HepG2 (cell line): ENCODE measurements at regions not wholly inside any gene's neighbourhood (a gene's known extent, or its start where the extent isn't known, plus 50 kb on each side); places are given as distances from the start of the nearest gene placed in this dataset.

ENCODE experiments used
- ATAC-seq: fragments of 200-7000 bp; cut with Tn5 transposase; 3 replicates; pipeline ENCODE4 v1.9.1; 2020; ENCODE audit warnings: mild to moderate bottlenecking, moderate library complexity
- BruUV-seq: library from RNA; stranded (reverse); fragments of 400-500 nt; replicated peaks from 2 replicates; lab custom pipeline; 2021; lab: Mats Ljungman, UMichigan
- CTCF ChIA-PET: fragments of 300-600 bp; formaldehyde crosslinking; extraction: SDS; loops from one replicate; lab custom pipeline; 2021; ENCODE audit warnings: low total read pairs, inconsistent platforms, low intra/inter-chr PET ratio; lab: Yijun Ruan, JAX
- POLR2A ChIA-PET: fragments of 350-600 bp; sonication (Branson Sonifier 250); formaldehyde crosslinking; loops from one replicate; lab custom pipeline; 2020; ENCODE audit warnings: antibody characterized with exemption, inconsistent platforms; lab: Yijun Ruan, JAX
- DNase-seq: peaks from one replicate; pipeline ENCODE4 v3.0.0-alpha.2; 2015; ENCODE audit warnings: low spot score
- FAIRE-seq: peaks from 3 replicates; lab custom pipeline; 2011; peaks lifted over from hg19 to GRCh38; lab: Jason Lieb, UNC
- H2AFZ ChIP-seq: one replicate; pipeline ENCODE4 v1.6.1; 2011; ENCODE audit warnings: low read length, inconsistent platforms
- H3K27ac ChIP-seq: fragments of 300-600 bp; 3 replicates; pipeline ENCODE4 v1.8.0; 2011; ENCODE audit warnings: mixed run types, mild to moderate bottlenecking, mixed read lengths, low read length, inconsistent platforms; ENCODE audit not compliant: insufficient read depth; ENCODE audit errors: extremely low read length
- H3K27me3 ChIP-seq, 2 experiments: fragments of 200-600 bp in 1 of 2; 2 replicates in 1 of 2; 3 replicates in 1 of 2; pipeline versions ENCODE4 v1.6.0 to v1.8.0; 2011; ENCODE audit warnings: low read length in 2 of 2, mild to moderate bottlenecking in 2 of 2, moderate library complexity in 2 of 2, inconsistent platforms in 1 of 2; ENCODE audit not compliant: insufficient read depth in 2 of 2, control insufficient read depth in 1 of 2
- H3K36me3 ChIP-seq, 2 experiments: fragments of 200-600 bp in 1 of 2; replicated peaks in 1 of 2; 2 replicates in 1 of 2; 3 replicates in 1 of 2; pipeline versions ENCODE4 v1.5.1 to v1.8.0; 2011; ENCODE audit warnings: low read length in 2 of 2, inconsistent platforms in 1 of 2; ENCODE audit not compliant: insufficient read depth in 2 of 2, control insufficient read depth in 1 of 2
- H3K4me1 ChIP-seq: 2 replicates; pipeline ENCODE4 v1.5.1; 2012; ENCODE audit warnings: low read length, inconsistent platforms; ENCODE audit not compliant: insufficient read depth
- H3K4me2 ChIP-seq: 2 replicates; pipeline ENCODE4 v1.6.0; 2011; ENCODE audit warnings: low read depth, low read length, inconsistent platforms
- H3K4me3 ChIP-seq, 3 experiments: fragments of 200-600 bp in 1 of 3; sonication (generic), shearing (Covaris generic) in 1 of 3; replicated peaks in 1 of 3; 2 replicates each; pipeline ENCODE4 v1.5.1; 2011 to 2016; ENCODE audit warnings: low read length in 3 of 3, inconsistent platforms in 2 of 3, low read depth in 2 of 3, mild to moderate bottlenecking in 2 of 3, control low read depth in 1 of 3, mixed read lengths in 1 of 3; ENCODE audit not compliant: insufficient read depth in 1 of 3
- H3K79me2 ChIP-seq: one replicate; pipeline ENCODE4 v1.6.1; 2011; ENCODE audit warnings: low read length, inconsistent platforms; ENCODE audit not compliant: insufficient read depth
- H3K9ac ChIP-seq: 2 replicates; pipeline ENCODE4 v1.6.0; 2011; ENCODE audit warnings: mild to moderate bottlenecking, low read depth, low read length, inconsistent platforms; ENCODE audit not compliant: insufficient read depth
- H3K9me3 ChIP-seq: 2 replicates; pipeline ENCODE4 v1.5.1; 2012; ENCODE audit warnings: mild to moderate bottlenecking, low read length
- H4K20me1 ChIP-seq: 2 replicates; pipeline ENCODE4 v1.6.0; 2011; ENCODE audit warnings: inconsistent platforms, mild to moderate bottlenecking, low read length, moderate library complexity; ENCODE audit not compliant: insufficient read depth
- ATF7 ChIP-seq, 2 experiments: fragments of 450-650 bp in 1 of 2; sonication (generic) in 1 of 2; formaldehyde crosslinking in 1 of 2; IDR thresholded peaks; 2 replicates each; pipeline versions ENCODE4 v1.4.0 to v1.6.1; 2016 to 2020; ENCODE audit warnings: antibody characterized with exemption in 1 of 2, mild to moderate bottlenecking in 1 of 2, missing genetic modification reagents in 1 of 2
- DPF2 ChIP-seq: sonication (generic); formaldehyde crosslinking; IDR thresholded peaks from 2 replicates; pipeline ENCODE4 v1.4.0; 2020; ENCODE audit warnings: mild to moderate bottlenecking, low read depth, missing genetic modification reagents, borderline replicate concordance
- EEA1 ChIP-seq: sonication (generic); formaldehyde crosslinking; IDR thresholded peaks from 2 replicates; pipeline ENCODE4 v1.5.1; 2020; ENCODE audit warnings: mild to moderate bottlenecking, missing genetic modification reagents, borderline replicate concordance
- HMGA1 ChIP-seq: sonication (generic); formaldehyde crosslinking; conservative IDR thresholded peaks from 2 replicates; pipeline ENCODE4 v1.4.0; 2020; ENCODE audit warnings: missing genetic modification reagents
- KAT7 ChIP-seq: IDR thresholded peaks from 2 replicates; pipeline ENCODE4 v1.6.1; 2018; ENCODE audit warnings: borderline replicate concordance, missing compliant biosample characterization
- KDM6A ChIP-seq: IDR thresholded peaks from 2 replicates; pipeline ENCODE4 v1.6.1; 2016; ENCODE audit warnings: low read depth
- LBX2 ChIP-seq: sonication (generic); formaldehyde crosslinking; IDR thresholded peaks from 2 replicates; pipeline ENCODE4 v1.5.0; 2020; ENCODE audit warnings: missing genetic modification reagents, mild to moderate bottlenecking, borderline replicate concordance
- MED13 ChIP-seq: sonication (generic); formaldehyde crosslinking; IDR thresholded peaks from 2 replicates; pipeline ENCODE4 v1.5.0; 2020; ENCODE audit warnings: missing genetic modification reagents
- NFE2 ChIP-seq: sonication (generic); formaldehyde crosslinking; IDR thresholded peaks from 2 replicates; pipeline ENCODE4 v1.4.0; 2020; ENCODE audit warnings: missing genetic modification reagents
- PAWR ChIP-seq: sonication (generic); formaldehyde crosslinking; IDR thresholded peaks from 2 replicates; pipeline ENCODE4 v1.4.0; 2020; ENCODE audit warnings: missing genetic modification reagents, mild to moderate bottlenecking, borderline replicate concordance
- PRDM4 ChIP-seq: sonication (generic); formaldehyde crosslinking; IDR thresholded peaks from 2 replicates; pipeline ENCODE4 v1.9.0; 2021; ENCODE audit warnings: missing genetic modification reagents, borderline replicate concordance
- SOX6 ChIP-seq, 2 experiments: fragments of 450-650 bp in 1 of 2; sonication (generic) in 1 of 2; formaldehyde crosslinking in 1 of 2; IDR thresholded peaks; 2 replicates each; pipeline versions ENCODE4 v1.4.0 to v1.6.1; 2017 to 2020; ENCODE audit warnings: antibody characterized with exemption in 1 of 2, mild to moderate bottlenecking in 1 of 2, missing genetic modification reagents in 1 of 2
- TCF12 ChIP-seq, 2 experiments: fragments of 450-650 bp in 1 of 2; sonication (generic) in 1 of 2; formaldehyde crosslinking in 1 of 2; IDR thresholded peaks; 2 replicates each; pipeline versions ENCODE4 v1.6.1 to v1.8.0; 2017 to 2022; ENCODE audit warnings: antibody characterized with exemption in 1 of 2, mild to moderate bottlenecking in 1 of 2, missing genetic modification reagents in 1 of 2, moderate library complexity in 1 of 2
- ZBTB3 ChIP-seq: sonication (generic); formaldehyde crosslinking; IDR thresholded peaks from 2 replicates; pipeline ENCODE4 v1.4.0; 2020; ENCODE audit warnings: low read depth, mild to moderate bottlenecking, moderate library complexity, missing genetic modification reagents, borderline replicate concordance
- ZNF124 ChIP-seq: sonication (generic); formaldehyde crosslinking; IDR thresholded peaks from 2 replicates; pipeline ENCODE4 v1.4.0; 2020; ENCODE audit warnings: missing genetic modification reagents
- ZNF816 ChIP-seq: sonication (generic); formaldehyde crosslinking; IDR thresholded peaks from 2 replicates; pipeline ENCODE4 v1.8.0; 2022; ENCODE audit warnings: missing genetic modification reagents, mild to moderate bottlenecking, borderline replicate concordance
- WGBS: methylation state at CpG from one replicate; pipeline ENCODE4 v1.1.6; 2017; ENCODE audit warnings: low lambda C conversion rate; 5-methylcytosine and 5-hydroxymethylcytosine counted together
- in situ Hi-C: cut with HindIII; loops from 2 replicates; pipeline ENCODE4 v1.10.0; 2017; ENCODE audit warnings: low pct_unique_long_range_greater_than_20kb; ENCODE audit not compliant: extremely low pct_ligation_motif_present
- intact Hi-C: fragments of 100-400 bp; cut with micrococcal nuclease; formaldehyde crosslinking; loops from one replicate; pipeline ENCODE4 v1.10.0; 2022; ENCODE audit not compliant: unreplicated experiment
- TF ChIP-seq, protein P1 (sequence below): IDR thresholded peaks from 2 replicates; pipeline ENCODE4 v1.6.1; 2016; ENCODE audit warnings: missing compliant biosample characterization, missing genetic modification reagents, borderline replicate concordance
- TF ChIP-seq, protein P2 (sequence below): sonication (generic); formaldehyde crosslinking; IDR thresholded peaks from 2 replicates; pipeline ENCODE4 v1.5.1; 2020; ENCODE audit warnings: mild to moderate bottlenecking, missing genetic modification reagents

DNA sequence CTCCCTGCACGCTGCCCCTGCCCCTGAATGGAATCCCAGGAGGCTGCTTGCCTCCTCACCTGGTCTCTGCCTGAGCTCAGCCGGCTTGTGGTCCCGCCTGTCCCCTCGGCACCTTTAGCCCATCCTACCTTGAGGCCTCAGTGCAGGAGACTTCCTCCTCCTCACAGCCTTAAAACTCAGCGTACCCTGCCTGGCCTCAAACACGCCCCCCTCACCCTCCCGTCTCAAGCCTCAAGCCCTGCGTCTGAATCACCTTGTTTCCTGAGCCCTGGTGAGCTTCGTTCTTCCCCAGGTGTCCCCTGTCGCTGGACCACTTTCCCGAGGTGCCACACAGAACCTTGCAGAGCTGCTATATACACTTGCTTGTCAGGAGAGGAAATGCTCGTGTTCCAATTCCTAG lies 110.2 kb upstream of the SPIN1 start:
- H3K9ac ChIP-seq: no peak overlapping the region
- DNase-seq (no peak), ATAC-seq (no peak), FAIRE-seq (no peak)
- no peaks in the 10 kb centered on the region for H3K36me3 ChIP-seq
- WGBS: 11% methylated on average over 12 of the region's 12 CpGs
- in situ Hi-C loops: no loop called here
- H3K79me2 ChIP-seq: no peaks in the 10 kb centered on the region
- ChIA-PET CTCF (no interaction called here), POLR2A (no interaction called here)
- intact Hi-C loops: no loop called here
- BruUV-seq: no TSS peak
- no peak overlapping the region for H3K4me3 ChIP-seq
- no peaks in the 10 kb centered on the region for H4K20me1 ChIP-seq
- H3K27me3 ChIP-seq: peaks cover 0 to 6% of the 10 kb centered on the region in 2 experiments; a peak in 1 of 5 replicates
- H3K27ac ChIP-seq: no peak overlapping the region
- H2AFZ ChIP-seq: no peak overlapping the region
- H3K9me3 ChIP-seq: peaks cover 2% of the 10 kb centered on the region; the same call in 1 of the 2 replicates
- TF ChIP-seq PAWR (CRISPR knock-in tag): no peak
- no peak for TF ChIP-seq ZNF816 (CRISPR knock-in tag)
- TF ChIP-seq LBX2 (CRISPR knock-in tag): no peak
- no peak for TF ChIP-seq ZNF124 (CRISPR knock-in tag)
- no peak for TF ChIP-seq ZBTB3 (CRISPR knock-in tag)
- TF ChIP-seq EEA1 (CRISPR knock-in tag): no peak
- no peak for TF ChIP-seq KAT7 (CRISPR knock-in tag)
- TF ChIP-seq DPF2 (CRISPR knock-in tag): no peak
- no peak for TF ChIP-seq SOX6 (IDR thresholded peaks at IDR 0.05)
- TF ChIP-seq SOX6 (CRISPR knock-in tag; IDR thresholded peaks at IDR 0.05): no peak
- TF ChIP-seq MED13: no peak
- no peak for TF ChIP-seq ATF7 (IDR thresholded peaks at IDR 0.05)
- no peak for TF ChIP-seq ATF7 (CRISPR knock-in tag; IDR thresholded peaks at IDR 0.05)
- TF ChIP-seq KDM6A (CRISPR knock-in tag): no peak
- no peak for TF ChIP-seq PRDM4 (CRISPR knock-in tag)
- no peak for TF ChIP-seq HMGA1 (CRISPR knock-in tag)
- TF ChIP-seq, protein P1, sequence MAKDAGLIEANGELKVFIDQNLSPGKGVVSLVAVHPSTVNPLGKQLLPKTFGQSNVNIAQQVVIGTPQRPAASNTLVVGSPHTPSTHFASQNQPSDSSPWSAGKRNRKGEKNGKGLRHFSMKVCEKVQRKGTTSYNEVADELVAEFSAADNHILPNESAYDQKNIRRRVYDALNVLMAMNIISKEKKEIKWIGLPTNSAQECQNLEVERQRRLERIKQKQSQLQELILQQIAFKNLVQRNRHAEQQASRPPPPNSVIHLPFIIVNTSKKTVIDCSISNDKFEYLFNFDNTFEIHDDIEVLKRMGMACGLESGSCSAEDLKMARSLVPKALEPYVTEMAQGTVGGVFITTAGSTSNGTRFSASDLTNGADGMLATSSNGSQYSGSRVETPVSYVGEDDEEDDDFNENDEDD (CRISPR knock-in tag): no peak
- TF ChIP-seq TCF12 (IDR thresholded peaks at IDR 0.05): no peak
- TF ChIP-seq TCF12 (CRISPR knock-in tag; IDR thresholded peaks at IDR 0.05): no peak
- TF ChIP-seq, protein P2, sequence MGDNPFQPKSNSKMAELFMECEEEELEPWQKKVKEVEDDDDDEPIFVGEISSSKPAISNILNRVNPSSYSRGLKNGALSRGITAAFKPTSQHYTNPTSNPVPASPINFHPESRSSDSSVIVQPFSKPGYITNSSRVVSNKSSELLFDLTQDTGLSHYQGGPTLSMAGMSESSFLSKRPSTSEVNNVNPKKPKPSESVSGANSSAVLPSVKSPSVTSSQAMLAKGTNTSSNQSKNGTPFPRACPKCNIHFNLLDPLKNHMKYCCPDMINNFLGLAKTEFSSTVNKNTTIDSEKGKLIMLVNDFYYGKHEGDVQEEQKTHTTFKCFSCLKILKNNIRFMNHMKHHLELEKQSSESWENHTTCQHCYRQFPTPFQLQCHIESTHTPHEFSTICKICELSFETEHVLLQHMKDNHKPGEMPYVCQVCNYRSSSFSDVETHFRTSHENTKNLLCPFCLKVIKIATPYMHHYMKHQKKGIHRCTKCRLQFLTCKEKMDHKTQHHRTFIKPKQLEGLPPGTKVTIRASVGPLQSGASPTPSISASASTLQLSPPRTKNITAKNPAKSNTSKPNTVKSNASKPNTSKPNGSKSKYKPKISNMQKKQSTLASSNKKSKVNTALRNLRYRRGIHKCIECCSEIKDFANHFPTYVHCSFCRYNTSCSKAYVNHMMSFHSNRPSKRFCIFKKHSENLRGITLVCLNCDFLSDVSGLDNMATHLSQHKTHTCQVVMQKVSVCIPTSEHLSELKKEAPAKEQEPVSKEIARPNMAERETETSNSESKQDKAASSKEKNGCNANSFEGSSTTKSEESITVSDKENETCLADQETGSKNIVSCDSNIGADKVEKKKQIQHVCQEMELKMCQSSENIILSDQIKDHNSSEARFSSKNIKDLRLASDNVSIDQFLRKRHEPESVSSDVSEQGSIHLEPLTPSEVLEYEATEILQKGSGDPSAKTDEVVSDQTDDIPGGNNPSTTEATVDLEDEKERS (CRISPR knock-in tag): no peak
- no peak for TF ChIP-seq NFE2
- H3K4me1 ChIP-seq: no peaks in the 10 kb centered on the region
- H3K4me2 ChIP-seq: no peak overlapping the region
